ENCODE measurements at regions not wholly inside any gene's neighbourhood (a gene's known extent, or its start where the extent isn't known, plus 50 kb on each side); places are given as distances from the start of the nearest gene placed in this dataset.

DNA sequence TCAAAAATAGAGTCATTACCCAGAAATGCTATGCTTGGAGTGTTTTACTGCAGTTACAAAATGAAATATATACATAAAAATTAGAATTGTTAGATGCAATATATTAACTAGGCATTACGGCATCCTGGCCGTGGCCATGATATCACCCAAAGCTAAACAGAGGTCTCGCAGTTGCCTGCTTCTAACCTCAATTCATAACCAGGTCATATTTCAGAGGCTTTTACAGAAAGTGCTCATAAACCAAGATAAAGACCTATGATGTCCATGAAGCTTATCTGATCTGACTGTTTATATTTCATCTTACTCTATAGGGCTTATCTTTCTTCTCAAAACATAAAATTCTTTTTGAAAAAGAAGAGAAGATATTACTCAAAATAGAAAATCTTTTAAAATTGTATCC is 664.5 kb upstream of the SALL1 start:
- Mint-ChIP-seq H3K4me1 (peaks cover 6% of the 10 kb centered on the region), H3K4me3 (no peak overlapping the region), H3K9me3 (no peaks in the 10 kb centered on the region; the same call in 2 of the 3 replicates), H3K27ac (no peak overlapping the region), H3K27me3 (ENCODE audit: insufficient read depth, low read depth, poor library complexity) (peaks cover 2% of the 10 kb centered on the region), H3K36me3 (ENCODE audit: low read depth) (no peaks in the 10 kb centered on the region)
- Histone ChIP-seq H3F3A (replicated peaks; ENCODE audit: low read depth) (no peaks in the 10 kb centered on the region), H3K36me3 (ENCODE audit: insufficient read depth) (no peaks in the 10 kb centered on the region), H2AFZ (no peak overlapping the region), H3K79me2 (replicated peaks; ENCODE audit: insufficient read depth) (no peaks in the 10 kb centered on the region), H3K4me1 (ENCODE audit: insufficient read depth) (no peaks in the 10 kb centered on the region), H4K20me1 (replicated peaks; ENCODE audit: insufficient read depth) (no peaks in the 10 kb centered on the region), H3K4me2 (no peak overlapping the region), H3K9me2 (ENCODE audit: insufficient read depth) (no peaks in the 10 kb centered on the region), H3K4me3 (no peak overlapping the region), H3K27me3 (ENCODE audit: insufficient read depth) (no peaks in the 10 kb centered on the region), H3K27ac (ENCODE audit: low read depth) (no peak overlapping the region)
- TF ChIP-seq NANOG (IDR thresholded peaks at IDR 0.05; ENCODE audit: borderline replicate concordance) (no peak), ZNF331 (CRISPR knock-in tag; IDR thresholded peaks at IDR 0.05; ENCODE audit: low read depth) (no peak), POLR2AphosphoS5 (IDR thresholded peaks at IDR 0.05; ENCODE audit: low read depth) (no peak), ZNF114 (CRISPR knock-in tag; IDR thresholded peaks at IDR 0.05) (no peak), EZH2phosphoT487 (IDR thresholded peaks at IDR 0.05; ENCODE audit: unreplicated experiment) (no peak), JUNB (IDR thresholded peaks at IDR 0.05; ENCODE audit: unreplicated experiment) (no peak), STAT1 (IDR thresholded peaks at IDR 0.05; ENCODE audit: unreplicated experiment) (no peak), EZH2 (IDR thresholded peaks at IDR 0.05; ENCODE audit: low read depth, unreplicated experiment) (no peak), CREB1 (CRISPR knock-in tag; IDR thresholded peaks at IDR 0.05; ENCODE audit: low read depth) (no peak)
- TF ChIP-seq, protein P1, sequence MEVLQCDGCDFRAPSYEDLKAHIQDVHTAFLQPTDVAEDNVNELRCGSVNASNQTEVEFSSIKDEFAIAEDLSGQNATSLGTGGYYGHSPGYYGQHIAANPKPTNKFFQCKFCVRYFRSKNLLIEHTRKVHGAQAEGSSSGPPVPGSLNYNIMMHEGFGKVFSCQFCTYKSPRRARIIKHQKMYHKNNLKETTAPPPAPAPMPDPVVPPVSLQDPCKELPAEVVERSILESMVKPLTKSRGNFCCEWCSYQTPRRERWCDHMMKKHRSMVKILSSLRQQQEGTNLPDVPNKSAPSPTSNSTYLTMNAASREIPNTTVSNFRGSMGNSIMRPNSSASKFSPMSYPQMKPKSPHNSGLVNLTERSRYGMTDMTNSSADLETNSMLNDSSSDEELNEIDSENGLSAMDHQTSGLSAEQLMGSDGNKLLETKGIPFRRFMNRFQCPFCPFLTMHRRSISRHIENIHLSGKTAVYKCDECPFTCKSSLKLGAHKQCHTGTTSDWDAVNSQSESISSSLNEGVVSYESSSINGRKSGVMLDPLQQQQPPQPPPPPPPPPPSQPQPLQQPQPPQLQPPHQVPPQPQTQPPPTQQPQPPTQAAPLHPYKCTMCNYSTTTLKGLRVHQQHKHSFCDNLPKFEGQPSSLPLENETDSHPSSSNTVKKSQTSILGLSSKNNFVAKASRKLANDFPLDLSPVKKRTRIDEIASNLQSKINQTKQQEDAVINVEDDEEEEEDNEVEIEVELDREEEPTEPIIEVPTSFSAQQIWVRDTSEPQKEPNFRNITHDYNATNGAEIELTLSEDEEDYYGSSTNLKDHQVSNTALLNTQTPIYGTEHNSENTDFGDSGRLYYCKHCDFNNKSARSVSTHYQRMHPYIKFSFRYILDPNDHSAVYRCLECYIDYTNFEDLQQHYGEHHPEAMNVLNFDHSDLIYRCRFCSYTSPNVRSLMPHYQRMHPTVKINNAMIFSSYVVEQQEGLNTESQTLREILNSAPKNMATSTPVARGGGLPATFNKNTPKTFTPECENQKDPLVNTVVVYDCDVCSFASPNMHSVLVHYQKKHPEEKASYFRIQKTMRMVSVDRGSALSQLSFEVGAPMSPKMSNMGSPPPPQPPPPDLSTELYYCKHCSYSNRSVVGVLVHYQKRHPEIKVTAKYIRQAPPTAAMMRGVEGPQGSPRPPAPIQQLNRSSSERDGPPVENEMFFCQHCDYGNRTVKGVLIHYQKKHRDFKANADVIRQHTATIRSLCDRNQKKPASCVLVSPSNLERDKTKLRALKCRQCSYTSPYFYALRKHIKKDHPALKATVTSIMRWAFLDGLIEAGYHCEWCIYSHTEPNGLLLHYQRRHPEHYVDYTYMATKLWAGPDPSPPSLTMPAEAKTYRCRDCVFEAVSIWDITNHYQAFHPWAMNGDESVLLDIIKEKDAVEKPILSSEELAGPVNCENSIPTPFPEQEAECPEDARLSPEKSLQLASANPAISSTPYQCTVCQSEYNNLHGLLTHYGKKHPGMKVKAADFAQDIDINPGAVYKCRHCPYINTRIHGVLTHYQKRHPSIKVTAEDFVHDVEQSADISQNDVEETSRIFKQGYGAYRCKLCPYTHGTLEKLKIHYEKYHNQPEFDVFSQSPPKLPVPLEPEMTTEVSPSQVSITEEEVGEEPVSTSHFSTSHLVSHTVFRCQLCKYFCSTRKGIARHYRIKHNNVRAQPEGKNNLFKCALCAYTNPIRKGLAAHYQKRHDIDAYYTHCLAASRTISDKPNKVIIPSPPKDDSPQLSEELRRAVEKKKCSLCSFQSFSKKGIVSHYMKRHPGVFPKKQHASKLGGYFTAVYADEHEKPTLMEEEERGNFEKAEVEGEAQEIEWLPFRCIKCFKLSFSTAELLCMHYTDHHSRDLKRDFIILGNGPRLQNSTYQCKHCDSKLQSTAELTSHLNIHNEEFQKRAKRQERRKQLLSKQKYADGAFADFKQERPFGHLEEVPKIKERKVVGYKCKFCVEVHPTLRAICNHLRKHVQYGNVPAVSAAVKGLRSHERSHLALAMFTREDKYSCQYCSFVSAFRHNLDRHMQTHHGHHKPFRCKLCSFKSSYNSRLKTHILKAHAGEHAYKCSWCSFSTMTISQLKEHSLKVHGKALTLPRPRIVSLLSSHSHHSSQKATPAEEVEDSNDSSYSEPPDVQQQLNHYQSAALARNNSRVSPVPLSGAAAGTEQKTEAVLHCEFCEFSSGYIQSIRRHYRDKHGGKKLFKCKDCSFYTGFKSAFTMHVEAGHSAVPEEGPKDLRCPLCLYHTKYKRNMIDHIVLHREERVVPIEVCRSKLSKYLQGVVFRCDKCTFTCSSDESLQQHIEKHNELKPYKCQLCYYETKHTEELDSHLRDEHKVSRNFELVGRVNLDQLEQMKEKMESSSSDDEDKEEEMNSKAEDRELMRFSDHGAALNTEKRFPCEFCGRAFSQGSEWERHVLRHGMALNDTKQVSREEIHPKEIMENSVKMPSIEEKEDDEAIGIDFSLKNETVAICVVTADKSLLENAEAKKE (CRISPR knock-in tag; IDR thresholded peaks at IDR 0.05): no peak
- TF ChIP-seq, protein P2, sequence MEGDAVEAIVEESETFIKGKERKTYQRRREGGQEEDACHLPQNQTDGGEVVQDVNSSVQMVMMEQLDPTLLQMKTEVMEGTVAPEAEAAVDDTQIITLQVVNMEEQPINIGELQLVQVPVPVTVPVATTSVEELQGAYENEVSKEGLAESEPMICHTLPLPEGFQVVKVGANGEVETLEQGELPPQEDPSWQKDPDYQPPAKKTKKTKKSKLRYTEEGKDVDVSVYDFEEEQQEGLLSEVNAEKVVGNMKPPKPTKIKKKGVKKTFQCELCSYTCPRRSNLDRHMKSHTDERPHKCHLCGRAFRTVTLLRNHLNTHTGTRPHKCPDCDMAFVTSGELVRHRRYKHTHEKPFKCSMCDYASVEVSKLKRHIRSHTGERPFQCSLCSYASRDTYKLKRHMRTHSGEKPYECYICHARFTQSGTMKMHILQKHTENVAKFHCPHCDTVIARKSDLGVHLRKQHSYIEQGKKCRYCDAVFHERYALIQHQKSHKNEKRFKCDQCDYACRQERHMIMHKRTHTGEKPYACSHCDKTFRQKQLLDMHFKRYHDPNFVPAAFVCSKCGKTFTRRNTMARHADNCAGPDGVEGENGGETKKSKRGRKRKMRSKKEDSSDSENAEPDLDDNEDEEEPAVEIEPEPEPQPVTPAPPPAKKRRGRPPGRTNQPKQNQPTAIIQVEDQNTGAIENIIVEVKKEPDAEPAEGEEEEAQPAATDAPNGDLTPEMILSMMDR (conservative IDR thresholded peaks at IDR 0.05; ENCODE audit: low read depth in 2 of 2): no peak
- TF ChIP-seq, protein P3, sequence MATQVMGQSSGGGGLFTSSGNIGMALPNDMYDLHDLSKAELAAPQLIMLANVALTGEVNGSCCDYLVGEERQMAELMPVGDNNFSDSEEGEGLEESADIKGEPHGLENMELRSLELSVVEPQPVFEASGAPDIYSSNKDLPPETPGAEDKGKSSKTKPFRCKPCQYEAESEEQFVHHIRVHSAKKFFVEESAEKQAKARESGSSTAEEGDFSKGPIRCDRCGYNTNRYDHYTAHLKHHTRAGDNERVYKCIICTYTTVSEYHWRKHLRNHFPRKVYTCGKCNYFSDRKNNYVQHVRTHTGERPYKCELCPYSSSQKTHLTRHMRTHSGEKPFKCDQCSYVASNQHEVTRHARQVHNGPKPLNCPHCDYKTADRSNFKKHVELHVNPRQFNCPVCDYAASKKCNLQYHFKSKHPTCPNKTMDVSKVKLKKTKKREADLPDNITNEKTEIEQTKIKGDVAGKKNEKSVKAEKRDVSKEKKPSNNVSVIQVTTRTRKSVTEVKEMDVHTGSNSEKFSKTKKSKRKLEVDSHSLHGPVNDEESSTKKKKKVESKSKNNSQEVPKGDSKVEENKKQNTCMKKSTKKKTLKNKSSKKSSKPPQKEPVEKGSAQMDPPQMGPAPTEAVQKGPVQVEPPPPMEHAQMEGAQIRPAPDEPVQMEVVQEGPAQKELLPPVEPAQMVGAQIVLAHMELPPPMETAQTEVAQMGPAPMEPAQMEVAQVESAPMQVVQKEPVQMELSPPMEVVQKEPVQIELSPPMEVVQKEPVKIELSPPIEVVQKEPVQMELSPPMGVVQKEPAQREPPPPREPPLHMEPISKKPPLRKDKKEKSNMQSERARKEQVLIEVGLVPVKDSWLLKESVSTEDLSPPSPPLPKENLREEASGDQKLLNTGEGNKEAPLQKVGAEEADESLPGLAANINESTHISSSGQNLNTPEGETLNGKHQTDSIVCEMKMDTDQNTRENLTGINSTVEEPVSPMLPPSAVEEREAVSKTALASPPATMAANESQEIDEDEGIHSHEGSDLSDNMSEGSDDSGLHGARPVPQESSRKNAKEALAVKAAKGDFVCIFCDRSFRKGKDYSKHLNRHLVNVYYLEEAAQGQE (IDR thresholded peaks at IDR 0.05; ENCODE audit: unreplicated experiment): no peak
- TF ChIP-seq, protein P4, sequence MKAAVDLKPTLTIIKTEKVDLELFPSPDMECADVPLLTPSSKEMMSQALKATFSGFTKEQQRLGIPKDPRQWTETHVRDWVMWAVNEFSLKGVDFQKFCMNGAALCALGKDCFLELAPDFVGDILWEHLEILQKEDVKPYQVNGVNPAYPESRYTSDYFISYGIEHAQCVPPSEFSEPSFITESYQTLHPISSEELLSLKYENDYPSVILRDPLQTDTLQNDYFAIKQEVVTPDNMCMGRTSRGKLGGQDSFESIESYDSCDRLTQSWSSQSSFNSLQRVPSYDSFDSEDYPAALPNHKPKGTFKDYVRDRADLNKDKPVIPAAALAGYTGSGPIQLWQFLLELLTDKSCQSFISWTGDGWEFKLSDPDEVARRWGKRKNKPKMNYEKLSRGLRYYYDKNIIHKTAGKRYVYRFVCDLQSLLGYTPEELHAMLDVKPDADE (IDR thresholded peaks at IDR 0.05): no peak
- DNase-seq (ENCODE audit: low spot score) (no peak), ATAC-seq (no peak)
